ENCODE measurements at regions not wholly inside any gene's neighbourhood (a gene's known extent, or its start where the extent isn't known, plus 50 kb on each side); places are given as distances from the start of the nearest gene placed in this dataset.

GRCh38 chr3:168470380-168470779, 374.7 kb upstream of the GOLIM4 start:
- ChIA-PET POLR2A (no interaction called here), CTCF (no interaction called here)
- H3K27me3 Mint-ChIP-seq, result no peaks in the 10 kb centered on the region
- H3K36me3 Mint-ChIP-seq (ENCODE audit: low read depth), result no peaks in the 10 kb centered on the region
- H3K4me1 Mint-ChIP-seq, result peaks cover 4% of the 10 kb centered on the region
- ATAC-seq (ENCODE audit: low read depth) (no peak), DNase-seq (no peak)
- TF ChIP-seq, protein P1, sequence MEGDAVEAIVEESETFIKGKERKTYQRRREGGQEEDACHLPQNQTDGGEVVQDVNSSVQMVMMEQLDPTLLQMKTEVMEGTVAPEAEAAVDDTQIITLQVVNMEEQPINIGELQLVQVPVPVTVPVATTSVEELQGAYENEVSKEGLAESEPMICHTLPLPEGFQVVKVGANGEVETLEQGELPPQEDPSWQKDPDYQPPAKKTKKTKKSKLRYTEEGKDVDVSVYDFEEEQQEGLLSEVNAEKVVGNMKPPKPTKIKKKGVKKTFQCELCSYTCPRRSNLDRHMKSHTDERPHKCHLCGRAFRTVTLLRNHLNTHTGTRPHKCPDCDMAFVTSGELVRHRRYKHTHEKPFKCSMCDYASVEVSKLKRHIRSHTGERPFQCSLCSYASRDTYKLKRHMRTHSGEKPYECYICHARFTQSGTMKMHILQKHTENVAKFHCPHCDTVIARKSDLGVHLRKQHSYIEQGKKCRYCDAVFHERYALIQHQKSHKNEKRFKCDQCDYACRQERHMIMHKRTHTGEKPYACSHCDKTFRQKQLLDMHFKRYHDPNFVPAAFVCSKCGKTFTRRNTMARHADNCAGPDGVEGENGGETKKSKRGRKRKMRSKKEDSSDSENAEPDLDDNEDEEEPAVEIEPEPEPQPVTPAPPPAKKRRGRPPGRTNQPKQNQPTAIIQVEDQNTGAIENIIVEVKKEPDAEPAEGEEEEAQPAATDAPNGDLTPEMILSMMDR (IDR thresholded peaks at IDR 0.05), result no peak
- no peak overlapping the region for H3K4me3 Mint-ChIP-seq
- H3K9me3 Mint-ChIP-seq, result no peaks in the 10 kb centered on the region
- H3K27ac Mint-ChIP-seq, result no peak overlapping the region
- intact Hi-C loops (cut with micrococcal nuclease), result no loop called here

GRCh38 chr3:168469436-168469835, 373.7 kb upstream of the GOLIM4 start:
- intact Hi-C loops (cut with micrococcal nuclease), result loop anchor here (5.0 kb wide), 1 partner anchor 257 kb away; no protein-coding TSS in a partner anchor
- POLR2A ChIA-PET, result no interaction called here

DNA sequence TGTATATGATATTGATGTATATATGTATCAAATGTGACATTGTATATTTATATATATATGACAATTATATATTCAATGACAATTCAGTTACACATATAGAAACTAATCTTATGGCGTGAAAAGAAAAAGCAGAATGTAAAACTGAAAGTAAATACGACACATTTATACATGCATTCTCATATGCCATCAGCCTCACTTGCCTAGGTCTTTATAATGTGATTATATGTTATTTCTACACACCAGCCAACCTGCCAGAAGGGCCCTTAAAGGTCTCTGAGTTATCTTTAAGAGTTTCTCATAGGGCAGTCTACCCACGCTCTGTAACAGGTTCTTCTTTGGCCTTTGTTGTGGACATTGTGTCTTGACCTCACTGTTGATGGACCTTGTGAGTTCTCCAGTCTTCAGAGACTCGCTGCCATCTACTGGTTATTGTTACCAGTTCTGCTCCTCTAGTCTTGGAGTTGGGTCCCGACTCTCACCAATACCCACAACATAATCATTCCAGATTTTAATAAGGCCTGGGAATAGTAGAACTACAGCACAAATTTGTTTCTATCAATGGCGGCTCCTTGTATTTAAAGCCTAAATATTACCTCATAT, 371.5 kb upstream of the GOLIM4 start:
- no peaks in the 10 kb centered on the region for H3K27me3 Mint-ChIP-seq
- no peaks in the 10 kb centered on the region for H3K36me3 Mint-ChIP-seq (ENCODE audit: low read depth)
- ATAC-seq (ENCODE audit: low read depth) (no peak), DNase-seq (no peak)
- TF ChIP-seq, protein P1 (IDR thresholded peaks at IDR 0.05), result no peak
- intact Hi-C loops (cut with micrococcal nuclease), result loop anchor here (1.0 to 5.0 kb wide), 2 partner anchors 255 to 420 kb away; no protein-coding TSS in a partner anchor
- H3K4me3 Mint-ChIP-seq, result peak overlapping the region; percentile 20
- ChIA-PET POLR2A (no interaction called here), CTCF (no interaction called here)
- H3K4me1 Mint-ChIP-seq, result peaks cover 4% of the 10 kb centered on the region
- H3K9me3 Mint-ChIP-seq, result peaks cover under 1% of the 10 kb centered on the region
- H3K27ac Mint-ChIP-seq, result no peak overlapping the region

More at GRCh38 chr3:168469436-168469835, 373.7 kb upstream of the GOLIM4 start:
- Mint-ChIP-seq H3K27ac (no peak overlapping the region), H3K4me3 (no peak overlapping the region), H3K27me3 (no peaks in the 10 kb centered on the region), H3K9me3 (no peaks in the 10 kb centered on the region), H3K36me3 (ENCODE audit: low read depth) (no peaks in the 10 kb centered on the region), H3K4me1 (peaks cover 4% of the 10 kb centered on the region)
- ATAC-seq (ENCODE audit: low read depth), result no peak
- DNase-seq, result no peak
- TF ChIP-seq, protein P1 (IDR thresholded peaks at IDR 0.05), result no peak
- CTCF ChIA-PET, result no interaction called here

- no peak for ATAC-seq (ENCODE audit: low read depth)
- no peak overlapping the region for H3K27ac Mint-ChIP-seq
- peaks cover 5% of the 10 kb centered on the region for H3K9me3 Mint-ChIP-seq
- ChIA-PET CTCF (no interaction called here), POLR2A (no interaction called here)
- no peaks in the 10 kb centered on the region for H3K36me3 Mint-ChIP-seq (ENCODE audit: low read depth)
- H3K4me3 Mint-ChIP-seq, result no peak overlapping the region
- intact Hi-C loops (cut with micrococcal nuclease), result no loop called here
- no peaks in the 10 kb centered on the region for H3K27me3 Mint-ChIP-seq
- peaks cover 1% of the 10 kb centered on the region for H3K4me1 Mint-ChIP-seq
- no peak for DNase-seq
- TF ChIP-seq, protein P1 (IDR thresholded peaks at IDR 0.05), result no peak
Measured at GRCh38 chr3:168461793-168462192, 366.1 kb upstream of the GOLIM4 start.

DNA sequence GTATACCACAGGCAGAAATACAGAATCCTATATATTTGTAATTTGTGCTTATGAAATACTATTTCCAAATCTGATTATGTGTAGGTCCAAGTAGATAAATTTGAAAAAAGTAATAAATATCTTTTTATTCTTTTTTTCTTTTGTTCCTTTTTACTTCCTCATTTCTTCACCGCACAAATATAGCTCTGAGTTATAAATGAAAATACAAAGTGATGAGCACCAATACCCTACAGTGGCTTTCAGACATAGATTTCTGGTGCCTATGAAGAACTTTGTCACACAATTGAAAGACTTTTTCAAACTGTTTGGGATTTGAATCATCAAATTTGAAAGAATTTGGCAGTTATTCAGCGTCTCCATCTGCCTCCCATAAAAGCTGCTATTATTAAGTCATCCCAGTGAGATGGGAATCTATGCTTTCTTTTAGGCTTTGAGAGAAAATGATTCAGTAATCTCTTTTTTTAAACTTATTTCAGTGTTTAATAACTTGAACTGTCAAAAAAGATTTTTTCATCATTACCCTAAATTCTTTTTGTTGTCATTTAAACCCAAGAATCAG, 363.6 kb upstream of the GOLIM4 start:
- peaks cover 5% of the 10 kb centered on the region for H3K9me3 Mint-ChIP-seq
- ChIA-PET POLR2A (no interaction called here), CTCF (no interaction called here)
- H3K27ac Mint-ChIP-seq, result no peak overlapping the region
- TF ChIP-seq, protein P1 (IDR thresholded peaks at IDR 0.05), result no peak
- no peaks in the 10 kb centered on the region for H3K36me3 Mint-ChIP-seq (ENCODE audit: low read depth)
- no peak for DNase-seq
- intact Hi-C loops (cut with micrococcal nuclease), result no loop called here
- ATAC-seq (ENCODE audit: low read depth), result no peak
- H3K4me1 Mint-ChIP-seq, result no peaks in the 10 kb centered on the region
- no peaks in the 10 kb centered on the region for H3K27me3 Mint-ChIP-seq
- no peak overlapping the region for H3K4me3 Mint-ChIP-seq
